ENCODE measurements at regions not wholly inside any gene's neighbourhood (a gene's known extent, or its start where the extent isn't known, plus 50 kb on each side); places are given as distances from the start of the nearest gene placed in this dataset.

GRCh38 chr2:123453772-123454171, 571.3 kb upstream of the CNTNAP5 start:
- TF ChIP-seq, protein P1, sequence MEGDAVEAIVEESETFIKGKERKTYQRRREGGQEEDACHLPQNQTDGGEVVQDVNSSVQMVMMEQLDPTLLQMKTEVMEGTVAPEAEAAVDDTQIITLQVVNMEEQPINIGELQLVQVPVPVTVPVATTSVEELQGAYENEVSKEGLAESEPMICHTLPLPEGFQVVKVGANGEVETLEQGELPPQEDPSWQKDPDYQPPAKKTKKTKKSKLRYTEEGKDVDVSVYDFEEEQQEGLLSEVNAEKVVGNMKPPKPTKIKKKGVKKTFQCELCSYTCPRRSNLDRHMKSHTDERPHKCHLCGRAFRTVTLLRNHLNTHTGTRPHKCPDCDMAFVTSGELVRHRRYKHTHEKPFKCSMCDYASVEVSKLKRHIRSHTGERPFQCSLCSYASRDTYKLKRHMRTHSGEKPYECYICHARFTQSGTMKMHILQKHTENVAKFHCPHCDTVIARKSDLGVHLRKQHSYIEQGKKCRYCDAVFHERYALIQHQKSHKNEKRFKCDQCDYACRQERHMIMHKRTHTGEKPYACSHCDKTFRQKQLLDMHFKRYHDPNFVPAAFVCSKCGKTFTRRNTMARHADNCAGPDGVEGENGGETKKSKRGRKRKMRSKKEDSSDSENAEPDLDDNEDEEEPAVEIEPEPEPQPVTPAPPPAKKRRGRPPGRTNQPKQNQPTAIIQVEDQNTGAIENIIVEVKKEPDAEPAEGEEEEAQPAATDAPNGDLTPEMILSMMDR (IDR thresholded peaks at IDR 0.05) = no peak
- TF ChIP-seq POLR2A (IDR thresholded peaks at IDR 0.05) (no peak), EP300 (IDR thresholded peaks at IDR 0.05) (no peak)

All from ovary (tissue), 3 donors.